Mammary epithelial cell (primary cell): ENCODE measurements at regions not wholly inside any gene's neighbourhood (a gene's known extent, or its start where the extent isn't known, plus 50 kb on each side); places are given as distances from the start of the nearest gene placed in this dataset.

Experiments used
- CTCF ChIP-seq, 2 donors: IDR thresholded peaks in 1 of 2; conservative IDR thresholded peaks in 1 of 2; 2 replicates each; pipeline ENCODE4 v1.5.1; 2011 to 2012; ENCODE audit warnings: inconsistent platforms in 2 of 2, low read length in 2 of 2, mild to moderate bottlenecking in 2 of 2, control low read depth in 1 of 2, low read depth in 1 of 2; ENCODE audit not compliant: insufficient read depth in 1 of 2; ENCODE audit errors: extremely low read depth in 1 of 2
- EZH2 ChIP-seq: IDR thresholded peaks from 2 replicates; pipeline ENCODE4 v1.6.1; 2012; ENCODE audit warnings: low read length, inconsistent platforms, borderline replicate concordance

GRCh38 chr4:29121586-29121985 is 1598.6 kb upstream of the PCDH7 start:
- TF ChIP-seq CTCF (conservative IDR thresholded peaks at IDR 0.05 in 1 of 2, IDR thresholded peaks at IDR 0.05 in 1 of 2; ENCODE audit: extremely low read depth in 1 of 2, insufficient read depth in 1 of 2, low read depth in 1 of 2, low read length in 2 of 2) (no peak), EZH2 (no peak)
